UCSD-AML1 (cell line): ENCODE measurements at regions not wholly inside any gene's neighbourhood (a gene's known extent, or its start where the extent isn't known, plus 50 kb on each side); places are given as distances from the start of the nearest gene placed in this dataset.

ENCODE experiments used
- DNase-seq: peaks from one replicate; lab custom pipeline; 2025; ENCODE audit not compliant: unreplicated experiment; lab: John Stamatoyannopoulos, UW

GRCh38 chr2:128623776-128624761 lies 305.4 kb upstream of the HS6ST1 start:
- no peak for DNase-seq

GRCh38 chr2:128624956-128625355 lies 306.3 kb upstream of the HS6ST1 start:
- DNase-seq: no peak

GRCh38 chr2:128625421-128625820 lies 306.8 kb upstream of the HS6ST1 start:
- DNase-seq: no peak

DNA sequence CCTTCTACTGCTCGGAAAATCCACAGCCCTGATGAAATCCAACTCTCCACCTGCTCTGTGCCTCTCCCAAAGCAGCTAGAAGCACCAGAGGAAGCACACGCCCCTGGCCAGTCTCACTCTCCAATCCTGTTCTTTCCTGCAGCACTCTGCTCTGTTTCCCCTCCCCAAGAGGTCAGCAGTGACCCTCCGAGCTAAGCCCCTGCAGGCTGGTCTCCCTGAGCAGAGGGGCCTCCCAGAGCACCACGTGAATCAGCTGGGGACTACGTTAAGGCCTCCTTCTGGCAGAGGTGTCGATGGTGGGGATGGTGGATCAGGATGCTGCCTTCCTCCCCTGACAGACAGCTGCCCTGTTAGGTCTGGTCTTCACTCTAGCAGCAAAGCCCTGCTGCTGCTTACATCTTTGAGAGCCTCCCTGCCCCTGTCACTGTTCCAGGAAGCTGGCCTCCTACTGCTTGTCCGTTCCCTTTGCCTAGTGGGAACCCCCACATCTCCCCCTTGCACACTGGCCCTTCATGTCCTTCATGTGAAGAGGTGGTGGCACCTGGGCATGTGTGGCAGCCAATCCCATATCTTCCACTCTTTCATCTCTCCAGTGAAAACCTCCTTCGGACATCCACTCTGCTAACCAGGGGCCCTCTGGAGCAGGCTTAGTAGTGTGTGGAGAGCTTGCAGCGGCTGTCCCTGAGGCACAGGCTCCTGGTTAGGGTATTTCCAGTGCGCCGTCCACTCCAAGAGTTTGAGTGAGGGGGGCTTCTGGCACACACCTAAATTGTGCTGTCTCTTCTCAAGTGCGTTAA lies 307.5 kb upstream of the HS6ST1 start:
- no peak for DNase-seq

DNA sequence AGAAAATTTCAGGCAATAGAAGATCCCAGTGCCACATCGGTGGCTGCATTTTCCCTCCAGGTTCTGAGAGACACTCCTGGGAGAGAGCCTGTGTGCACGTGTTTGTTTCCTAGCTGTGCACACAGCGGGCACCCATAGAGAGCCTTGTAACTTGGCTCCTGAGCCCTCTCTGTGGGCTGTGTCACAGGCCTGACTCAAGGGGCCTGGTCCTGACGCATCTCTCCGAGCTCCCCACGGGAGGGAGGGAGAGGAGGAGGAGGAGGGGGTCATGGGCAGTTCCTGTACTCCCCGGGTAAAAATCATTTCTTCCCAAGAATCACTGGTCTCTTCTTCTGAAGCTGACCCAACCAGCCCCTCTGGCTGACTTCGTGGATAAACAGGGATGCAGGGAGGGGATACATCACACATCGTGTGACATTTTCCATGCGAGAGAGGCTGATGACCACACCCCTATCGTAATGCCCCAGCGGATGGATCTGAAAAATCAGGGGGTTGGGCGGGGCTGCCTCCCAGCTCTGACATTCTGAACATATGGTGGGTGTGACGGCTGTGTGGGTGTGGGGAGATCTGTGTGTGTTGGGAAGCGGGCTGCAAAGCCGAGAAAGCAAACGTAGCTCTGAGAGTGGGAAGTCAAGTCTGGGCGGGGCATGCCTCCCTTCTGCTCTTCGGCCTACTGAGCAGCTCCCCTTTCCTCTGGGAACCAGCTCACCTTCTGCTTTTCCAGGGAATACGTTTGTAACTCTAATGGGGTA lies 308.3 kb upstream of the HS6ST1 start:
- DNase-seq: no peak

DNA sequence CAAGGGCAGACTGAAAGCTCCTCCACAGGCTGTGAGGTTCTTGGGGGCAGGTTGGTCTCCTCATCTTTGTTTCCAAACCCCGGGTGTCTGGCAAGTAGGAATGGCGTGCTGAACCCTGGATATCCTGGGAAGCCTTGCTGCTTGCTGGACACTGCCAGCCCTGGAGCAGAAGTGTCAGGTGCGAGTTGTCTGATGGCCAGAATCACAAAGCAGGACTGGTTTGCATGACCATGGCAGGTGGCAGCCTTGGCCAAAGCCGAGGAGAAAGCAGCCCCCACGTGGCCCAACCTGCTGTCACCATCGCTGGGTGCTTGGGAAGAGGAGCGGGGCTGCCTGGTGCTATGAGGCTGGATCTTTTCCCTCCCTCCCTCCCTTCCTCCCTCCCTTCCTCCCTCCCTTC lies 309.5 kb upstream of the HS6ST1 start:
- no peak for DNase-seq

DNA sequence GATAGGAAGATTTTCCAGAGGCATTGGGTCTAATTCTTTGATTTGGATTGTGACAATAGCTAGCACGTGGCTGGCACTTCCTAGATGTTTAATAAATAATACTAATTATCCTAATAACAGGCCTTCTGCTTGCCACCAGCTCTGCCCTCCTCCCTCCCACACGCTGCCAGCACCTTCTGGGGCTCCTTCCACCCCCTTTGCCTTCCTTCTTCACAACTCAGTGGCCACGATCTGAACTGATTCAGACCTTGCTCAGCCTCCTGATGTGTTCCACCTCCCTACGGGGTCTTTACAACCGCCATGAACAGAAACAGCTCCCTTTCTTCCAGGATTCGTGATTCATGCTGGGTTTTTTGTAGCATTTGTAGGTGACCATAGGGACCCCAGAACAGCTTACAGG lies 310.3 kb upstream of the HS6ST1 start:
- no peak for DNase-seq

GRCh38 chr2:128630974-128631697 lies 312.5 kb upstream of the HS6ST1 start:
- no peak for DNase-seq

- DNase-seq: no peak
These were observed 313.2 kb upstream of the HS6ST1 start for GRCh38 chr2:128631698-128632500.

DNA sequence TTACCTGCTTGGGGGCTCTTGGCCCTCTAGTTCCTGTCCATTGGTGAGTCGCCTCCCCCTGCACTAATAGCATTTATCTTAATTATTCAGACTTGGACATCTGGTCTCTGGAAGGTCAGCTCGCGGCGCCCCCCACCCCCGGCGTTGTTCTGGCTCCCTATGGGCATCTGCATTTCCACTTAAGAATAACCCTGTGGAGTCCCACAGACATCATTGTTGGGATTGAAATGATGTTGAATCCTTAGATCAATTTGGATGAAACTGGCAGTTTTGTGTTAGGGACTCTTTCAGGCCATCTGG lies 313.8 kb upstream of the HS6ST1 start:
- no peak for DNase-seq

DNA sequence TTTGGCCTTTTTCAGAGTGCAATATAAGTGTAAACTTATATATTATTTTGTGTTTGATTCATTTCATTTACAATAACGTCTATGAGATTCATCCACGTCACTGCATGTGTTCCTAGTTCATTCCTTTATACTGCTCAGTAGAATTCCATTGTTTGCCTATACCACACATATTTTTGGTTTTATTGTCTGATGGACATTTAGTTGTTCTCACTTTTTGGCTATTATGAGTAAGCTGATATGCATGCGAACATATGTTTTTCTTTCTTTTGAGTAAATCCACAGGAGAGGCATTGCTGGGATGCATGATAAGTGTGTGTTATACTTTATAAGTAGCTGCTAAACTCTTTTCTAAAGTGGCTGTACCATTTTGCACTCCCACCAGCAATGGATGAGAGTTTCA lies 314.8 kb upstream of the HS6ST1 start:
- no peak for DNase-seq

DNA sequence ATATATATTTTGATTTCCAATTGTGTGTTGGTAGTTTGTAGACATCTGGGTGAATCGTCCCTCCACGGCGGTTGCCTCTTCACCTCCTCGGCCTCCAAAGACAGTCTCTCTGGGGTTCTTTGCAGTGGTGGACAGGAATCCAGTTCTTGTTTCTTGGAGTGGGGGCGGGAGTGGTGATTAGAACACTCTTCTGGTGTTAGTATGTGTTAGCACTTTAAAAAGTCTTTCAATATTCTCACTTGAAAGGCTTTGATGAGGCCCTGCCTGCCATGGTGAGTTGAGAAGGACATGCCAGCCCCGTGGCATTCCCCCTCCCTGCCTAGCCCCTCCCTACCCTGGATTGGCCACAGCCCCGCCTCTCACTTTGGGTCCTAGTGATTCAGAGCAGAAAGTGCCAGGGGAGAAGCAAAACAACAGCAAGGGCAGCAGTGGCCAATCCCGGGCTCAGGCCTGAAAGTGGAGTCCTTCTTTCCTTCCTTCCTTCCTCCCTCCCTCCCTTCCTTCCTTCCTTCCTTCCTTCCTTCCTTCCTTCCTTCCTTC lies 316.8 kb upstream of the HS6ST1 start:
- no peak for DNase-seq

DNA sequence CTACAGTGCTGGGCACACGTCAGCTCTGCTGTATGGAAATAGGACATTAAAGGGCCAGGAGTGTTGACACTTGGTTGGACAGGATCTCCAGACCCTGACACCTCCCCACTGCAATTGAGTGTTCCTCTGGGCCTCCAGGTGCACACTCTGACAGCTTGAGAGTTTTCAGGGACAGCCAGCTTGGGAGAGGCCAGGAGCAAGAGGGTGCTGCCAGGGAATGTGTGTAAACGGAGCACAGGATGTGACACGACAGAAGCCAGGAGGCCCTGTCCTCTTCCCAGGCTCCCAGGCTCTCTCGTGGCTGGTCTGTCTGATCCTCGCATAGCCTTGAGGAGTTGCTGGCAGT lies 318.1 kb upstream of the HS6ST1 start:
- DNase-seq: no peak

DNA sequence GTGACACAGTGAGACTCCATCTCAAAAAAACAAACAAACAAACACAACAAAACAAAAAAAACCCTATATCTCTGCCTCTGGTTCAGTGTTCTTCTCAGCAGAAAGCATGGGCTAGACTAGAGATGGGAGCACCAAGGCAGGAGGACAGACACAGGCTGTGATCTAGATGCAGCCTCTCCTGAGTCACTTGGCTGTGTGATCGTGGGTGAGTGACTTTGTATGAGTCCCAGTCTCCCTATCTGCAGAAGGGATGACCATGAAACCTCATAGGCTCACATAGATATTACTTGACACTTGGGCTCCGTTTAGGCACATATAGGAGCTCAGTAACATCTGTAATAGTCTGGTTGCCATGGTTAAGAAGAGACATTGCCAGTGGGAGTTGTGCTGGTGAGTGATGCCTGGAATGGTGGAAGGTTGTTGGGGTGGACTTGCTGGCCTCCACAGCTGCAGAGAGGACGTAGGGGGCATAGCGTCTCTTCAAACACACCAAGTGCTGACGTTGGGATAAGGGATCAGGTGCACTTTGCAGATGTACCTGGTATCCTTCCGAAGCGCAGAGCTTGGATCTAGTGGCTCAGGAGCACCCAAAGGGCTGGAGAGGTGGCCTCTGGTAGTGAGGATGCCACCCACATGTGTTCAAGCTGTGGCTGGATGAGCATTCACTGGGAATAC lies 318.9 kb upstream of the HS6ST1 start:
- no peak for DNase-seq

- DNase-seq: peak; percentile 68
These were observed 319.9 kb upstream of the HS6ST1 start for GRCh38 chr2:128638341-128639119.

GRCh38 chr2:128639120-128639477 lies 320.4 kb upstream of the HS6ST1 start:
- no peak for DNase-seq

DNA sequence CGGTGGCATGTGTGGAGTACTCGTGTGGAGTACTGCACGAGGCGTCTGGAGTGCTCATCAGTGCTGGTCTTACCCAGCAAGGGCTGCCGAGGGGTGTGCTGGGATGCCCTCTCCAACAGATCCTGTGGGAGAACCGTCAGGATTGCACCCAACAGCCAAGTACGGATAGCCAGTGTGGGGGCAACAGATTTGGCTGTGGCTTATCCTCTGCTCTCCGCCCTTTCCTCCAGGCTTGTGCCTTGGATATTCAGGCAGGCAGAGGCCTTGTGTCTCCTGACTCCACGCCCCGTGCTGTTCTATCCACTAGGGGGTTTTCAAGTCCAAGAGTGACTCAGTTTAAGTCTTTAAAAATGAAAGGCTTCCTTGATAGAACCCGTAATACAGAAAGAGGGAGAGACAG lies 321.0 kb upstream of the HS6ST1 start:
- DNase-seq: no peak

GRCh38 chr2:128640166-128640844 lies 321.6 kb upstream of the HS6ST1 start:
- DNase-seq: no peak
